PC-9 (cell line): ENCODE measurements at regions not wholly inside any gene's neighbourhood (a gene's known extent, or its start where the extent isn't known, plus 50 kb on each side); places are given as distances from the start of the nearest gene placed in this dataset.

Source experiments
- CTCF ChIP-seq: fragments of 200-600 bp; sonication (generic); conservative IDR thresholded peaks from 2 replicates; pipeline ENCODE4 v1.6.1; 2017; ENCODE audit warnings: mixed run types, antibody characterized with exemption, mild to moderate bottlenecking, moderate library complexity
- EZH2 ChIP-seq: fragments of 200-600 bp; sonication (generic); IDR thresholded peaks from 2 replicates; pipeline ENCODE4 v1.8.0; 2017; ENCODE audit warnings: antibody characterized with exemption, low read depth

- TF ChIP-seq CTCF (no peak), EZH2 (no peak)
Measured at GRCh38 chr6:12596731-12597130, 119.8 kb upstream of the PHACTR1 start.
